ENCODE measurements at regions not wholly inside any gene's neighbourhood (a gene's known extent, or its start where the extent isn't known, plus 50 kb on each side); places are given as distances from the start of the nearest gene placed in this dataset.
"Not testable (repeated sequence)": the region's sequence is repeated elsewhere in the genome, so short reads cannot be mapped to it uniquely, and the experiment has no call there.

- BruUV-seq (replicated peaks): no TSS peak
- DNase-seq (ENCODE audit: low spot score): no peak
- Histone ChIP-seq H3K4me1 (ENCODE audit: insufficient read depth, low read length, poor library complexity, severe bottlenecking) (no peaks in the 10 kb centered on the region), H3K27ac (ENCODE audit: low read depth, low read length, poor library complexity, severe bottlenecking) (no peak overlapping the region), H3K36me3 (ENCODE audit: insufficient read depth, low read length, poor library complexity, severe bottlenecking) (no peaks in the 10 kb centered on the region), H3K9me3 (ENCODE audit: low read depth, low read length, poor library complexity, severe bottlenecking) (no peaks in the 10 kb centered on the region), H3K27me3 (replicated peaks; ENCODE audit: insufficient read depth, low read depth, low read length, poor library complexity) (no peaks in the 10 kb centered on the region), H3K4me3 (ENCODE audit: low read depth, low read length, poor library complexity, severe bottlenecking) (no peak overlapping the region)
- no peak for TF ChIP-seq EZH2 (IDR thresholded peaks at IDR 0.05; ENCODE audit: borderline replicate concordance, low read depth, low read length, poor library complexity, severe bottlenecking)
- TF ChIP-seq CTCF (conservative IDR thresholded peaks at IDR 0.05; ENCODE audit: low read depth, low read length): no peak
- intact Hi-C loops (cut with micrococcal nuclease; ENCODE audit: unreplicated experiment): no loop called here
- ChIA-PET POLR2A (ENCODE audit: low non-redundant PET) (no interaction called here), CTCF (no interaction called here)
Measured at GRCh38 chr5:25515525-25515924, 870.7 kb upstream of the CDH10 start.

GRCh38 chr5:25510692-25511091 lies 865.9 kb upstream of the CDH10 start:
- H3K4me3 ChIP-seq (ENCODE audit: low read depth, low read length, poor library complexity, severe bottlenecking); H3K9me3 ChIP-seq (ENCODE audit: low read depth, low read length, poor library complexity, severe bottlenecking); DNase-seq (ENCODE audit: low spot score); H3K36me3 ChIP-seq (ENCODE audit: insufficient read depth, low read length, poor library complexity, severe bottlenecking); H3K27ac ChIP-seq (ENCODE audit: low read depth, low read length, poor library complexity, severe bottlenecking); BruUV-seq (replicated peaks); H3K27me3 ChIP-seq (replicated peaks; ENCODE audit: insufficient read depth, low read depth, low read length, poor library complexity); CTCF ChIA-PET; intact Hi-C loops (cut with micrococcal nuclease; ENCODE audit: unreplicated experiment); POLR2A ChIA-PET (ENCODE audit: low non-redundant PET); H3K4me1 ChIP-seq (ENCODE audit: insufficient read depth, low read length, poor library complexity, severe bottlenecking): not testable (repeated sequence)

- DNase-seq (ENCODE audit: low spot score); POLR2A ChIA-PET (ENCODE audit: low non-redundant PET); H3K9me3 ChIP-seq (ENCODE audit: low read depth, low read length, poor library complexity, severe bottlenecking); BruUV-seq (replicated peaks); H3K4me3 ChIP-seq (ENCODE audit: low read depth, low read length, poor library complexity, severe bottlenecking); CTCF ChIA-PET; H3K27ac ChIP-seq (ENCODE audit: low read depth, low read length, poor library complexity, severe bottlenecking); H3K4me1 ChIP-seq (ENCODE audit: insufficient read depth, low read length, poor library complexity, severe bottlenecking); H3K27me3 ChIP-seq (replicated peaks; ENCODE audit: insufficient read depth, low read depth, low read length, poor library complexity); H3K36me3 ChIP-seq (ENCODE audit: insufficient read depth, low read length, poor library complexity, severe bottlenecking); intact Hi-C loops (cut with micrococcal nuclease; ENCODE audit: unreplicated experiment): not testable (repeated sequence)
Measured at GRCh38 chr5:25508011-25508410, 863.2 kb upstream of the CDH10 start.

- no peaks in the 10 kb centered on the region for H3K9me3 ChIP-seq (ENCODE audit: low read depth, low read length, poor library complexity, severe bottlenecking)
- no peaks in the 10 kb centered on the region for H3K4me1 ChIP-seq (ENCODE audit: insufficient read depth, low read length, poor library complexity, severe bottlenecking)
- H3K36me3 ChIP-seq (ENCODE audit: insufficient read depth, low read length, poor library complexity, severe bottlenecking): no peaks in the 10 kb centered on the region
- POLR2A ChIA-PET (ENCODE audit: low non-redundant PET): no interaction called here
- BruUV-seq (replicated peaks): no TSS peak
- H3K27ac ChIP-seq (ENCODE audit: low read depth, low read length, poor library complexity, severe bottlenecking): no peak overlapping the region
- H3K27me3 ChIP-seq (replicated peaks; ENCODE audit: insufficient read depth, low read depth, low read length, poor library complexity): no peaks in the 10 kb centered on the region
- TF ChIP-seq CTCF (conservative IDR thresholded peaks at IDR 0.05; ENCODE audit: low read depth, low read length) (no peak), EZH2 (IDR thresholded peaks at IDR 0.05; ENCODE audit: borderline replicate concordance, low read depth, low read length, poor library complexity, severe bottlenecking) (no peak)
- DNase-seq (ENCODE audit: low spot score): no peak
- no peak overlapping the region for H3K4me3 ChIP-seq (ENCODE audit: low read depth, low read length, poor library complexity, severe bottlenecking)
- CTCF ChIA-PET: no interaction called here
- intact Hi-C loops (cut with micrococcal nuclease; ENCODE audit: unreplicated experiment): no loop called here
Measured at GRCh38 chr5:25500635-25501034, 855.9 kb upstream of the CDH10 start.

Measured in A673 (cell line).